ENCODE measurements at regions not wholly inside any gene's neighbourhood (a gene's known extent, or its start where the extent isn't known, plus 50 kb on each side); places are given as distances from the start of the nearest gene placed in this dataset.

DNA sequence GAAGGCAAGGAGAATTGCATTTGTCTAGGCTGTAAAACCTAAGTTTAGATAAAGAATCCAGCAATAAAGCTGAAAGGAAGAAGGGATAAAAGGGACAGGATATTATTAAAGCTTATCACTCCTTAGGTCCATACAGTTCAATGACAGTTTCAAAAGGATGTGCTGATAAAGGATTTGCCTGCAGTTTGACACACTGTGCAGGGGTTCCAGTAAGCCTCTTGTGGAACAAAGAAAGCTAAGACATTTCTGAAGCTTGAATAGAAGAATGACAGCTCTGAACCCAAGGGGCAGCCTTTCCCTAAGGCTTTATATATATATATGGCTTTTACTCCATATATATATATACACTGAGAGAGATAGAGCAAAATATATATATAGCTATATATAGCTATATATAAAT is 276.8 kb upstream of the GRM3 start:
- TF ChIP-seq, protein P1, sequence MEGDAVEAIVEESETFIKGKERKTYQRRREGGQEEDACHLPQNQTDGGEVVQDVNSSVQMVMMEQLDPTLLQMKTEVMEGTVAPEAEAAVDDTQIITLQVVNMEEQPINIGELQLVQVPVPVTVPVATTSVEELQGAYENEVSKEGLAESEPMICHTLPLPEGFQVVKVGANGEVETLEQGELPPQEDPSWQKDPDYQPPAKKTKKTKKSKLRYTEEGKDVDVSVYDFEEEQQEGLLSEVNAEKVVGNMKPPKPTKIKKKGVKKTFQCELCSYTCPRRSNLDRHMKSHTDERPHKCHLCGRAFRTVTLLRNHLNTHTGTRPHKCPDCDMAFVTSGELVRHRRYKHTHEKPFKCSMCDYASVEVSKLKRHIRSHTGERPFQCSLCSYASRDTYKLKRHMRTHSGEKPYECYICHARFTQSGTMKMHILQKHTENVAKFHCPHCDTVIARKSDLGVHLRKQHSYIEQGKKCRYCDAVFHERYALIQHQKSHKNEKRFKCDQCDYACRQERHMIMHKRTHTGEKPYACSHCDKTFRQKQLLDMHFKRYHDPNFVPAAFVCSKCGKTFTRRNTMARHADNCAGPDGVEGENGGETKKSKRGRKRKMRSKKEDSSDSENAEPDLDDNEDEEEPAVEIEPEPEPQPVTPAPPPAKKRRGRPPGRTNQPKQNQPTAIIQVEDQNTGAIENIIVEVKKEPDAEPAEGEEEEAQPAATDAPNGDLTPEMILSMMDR (IDR thresholded peaks at IDR 0.05): no peak
- TF ChIP-seq EP300 (IDR thresholded peaks at IDR 0.05): no peak
- TF ChIP-seq POLR2A (IDR thresholded peaks at IDR 0.05): no peak
- no peak for TF ChIP-seq POLR2AphosphoS5 (IDR thresholded peaks at IDR 0.05)
